ENCODE measurements at regions not wholly inside any gene's neighbourhood (a gene's known extent, or its start where the extent isn't known, plus 50 kb on each side); places are given as distances from the start of the nearest gene placed in this dataset.

DNA sequence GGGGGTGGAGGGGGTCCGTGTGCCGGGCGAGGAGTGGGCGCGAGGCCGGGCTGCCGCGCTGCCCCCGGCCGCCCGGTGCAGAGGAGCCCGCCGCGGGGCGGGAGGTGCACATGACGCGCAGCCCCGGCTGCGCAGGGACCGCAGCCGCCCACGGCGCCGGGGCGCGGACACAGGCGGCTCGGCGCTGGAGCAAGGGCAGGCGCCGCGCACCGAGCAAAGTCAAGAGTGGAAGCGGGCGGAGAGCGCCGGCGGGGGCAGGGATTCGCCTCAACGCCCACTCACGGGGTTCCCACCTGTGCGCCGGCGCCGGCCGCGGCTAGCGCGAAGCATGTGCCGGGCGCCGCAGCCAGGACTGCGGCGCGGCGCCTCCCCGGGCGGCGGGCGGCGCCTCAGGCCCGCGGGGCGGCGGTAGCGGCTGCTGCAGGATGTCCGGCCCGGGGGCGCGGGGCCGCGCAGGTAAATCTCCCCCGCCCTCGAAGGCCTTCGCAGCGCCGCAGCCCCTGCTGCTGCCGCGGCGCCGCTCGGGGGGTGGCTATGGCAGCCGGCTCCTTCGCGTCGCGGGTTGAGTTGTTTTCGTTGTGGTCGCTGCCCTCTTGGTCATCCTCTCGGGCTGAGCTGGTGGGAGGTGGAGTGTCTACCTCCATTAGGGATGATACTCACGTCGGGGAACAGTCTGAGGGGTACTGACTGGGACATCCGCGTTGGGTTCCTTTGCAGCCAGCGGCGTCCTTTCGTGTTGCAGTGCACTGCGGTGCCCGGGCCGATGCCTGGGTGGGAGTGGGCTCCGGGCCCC is 216.3 kb upstream of the DTNA start:
- Histone ChIP-seq H3K36me3 (no peaks in the 10 kb centered on the region), H3K4me3 (ENCODE audit: low read depth in 1 of 2, low read length in 1 of 2) (no peak overlapping the region), H3K27ac (no peak overlapping the region), H3K9me3 (no peaks in the 10 kb centered on the region), H3K27me3 (peaks cover 70% of the 10 kb centered on the region), H3K4me1 (ENCODE audit: control insufficient read depth in 1 of 2, insufficient read depth in 1 of 2, low read depth in 1 of 2, low read length in 1 of 2) (no peaks in the 10 kb centered on the region)
- TF ChIP-seq, protein P1, sequence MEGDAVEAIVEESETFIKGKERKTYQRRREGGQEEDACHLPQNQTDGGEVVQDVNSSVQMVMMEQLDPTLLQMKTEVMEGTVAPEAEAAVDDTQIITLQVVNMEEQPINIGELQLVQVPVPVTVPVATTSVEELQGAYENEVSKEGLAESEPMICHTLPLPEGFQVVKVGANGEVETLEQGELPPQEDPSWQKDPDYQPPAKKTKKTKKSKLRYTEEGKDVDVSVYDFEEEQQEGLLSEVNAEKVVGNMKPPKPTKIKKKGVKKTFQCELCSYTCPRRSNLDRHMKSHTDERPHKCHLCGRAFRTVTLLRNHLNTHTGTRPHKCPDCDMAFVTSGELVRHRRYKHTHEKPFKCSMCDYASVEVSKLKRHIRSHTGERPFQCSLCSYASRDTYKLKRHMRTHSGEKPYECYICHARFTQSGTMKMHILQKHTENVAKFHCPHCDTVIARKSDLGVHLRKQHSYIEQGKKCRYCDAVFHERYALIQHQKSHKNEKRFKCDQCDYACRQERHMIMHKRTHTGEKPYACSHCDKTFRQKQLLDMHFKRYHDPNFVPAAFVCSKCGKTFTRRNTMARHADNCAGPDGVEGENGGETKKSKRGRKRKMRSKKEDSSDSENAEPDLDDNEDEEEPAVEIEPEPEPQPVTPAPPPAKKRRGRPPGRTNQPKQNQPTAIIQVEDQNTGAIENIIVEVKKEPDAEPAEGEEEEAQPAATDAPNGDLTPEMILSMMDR (IDR thresholded peaks at IDR 0.05), result no peak

- peaks cover 70% of the 10 kb centered on the region for H3K27me3 ChIP-seq
- no peak overlapping the region for H3K27ac ChIP-seq
- H3K4me1 ChIP-seq (ENCODE audit: control insufficient read depth in 1 of 2, insufficient read depth in 1 of 2, low read depth in 1 of 2, low read length in 1 of 2), result no peaks in the 10 kb centered on the region
- no peaks in the 10 kb centered on the region for H3K9me3 ChIP-seq
- no peaks in the 10 kb centered on the region for H3K36me3 ChIP-seq
- no peak overlapping the region for H3K4me3 ChIP-seq (ENCODE audit: low read depth in 1 of 2, low read length in 1 of 2)
- TF ChIP-seq, protein P1 (IDR thresholded peaks at IDR 0.05), result no peak
Observed at GRCh38 chr18:34494359-34494696, 215.8 kb upstream of the DTNA start.

DNA sequence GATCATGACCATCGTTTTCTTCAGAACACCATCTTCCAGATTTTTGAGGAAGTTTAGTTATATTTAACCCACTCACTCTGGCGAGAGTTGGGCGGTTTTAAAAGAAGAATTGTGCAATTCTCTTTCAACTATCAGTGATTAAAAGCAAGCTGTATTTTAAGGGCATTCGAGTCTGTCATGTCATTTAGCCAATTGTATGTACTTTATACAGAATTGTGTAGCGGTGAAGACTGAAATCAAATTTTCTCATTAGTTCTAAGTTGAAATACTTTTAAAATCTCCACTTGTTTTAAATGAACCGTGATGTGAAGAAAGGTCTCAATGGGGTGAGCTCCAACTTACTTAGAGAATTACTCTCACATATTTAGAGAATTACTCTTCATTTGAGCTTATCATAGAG is 214.6 kb upstream of the DTNA start:
- H3K9me3 ChIP-seq, result no peaks in the 10 kb centered on the region
- no peaks in the 10 kb centered on the region for H3K36me3 ChIP-seq
- TF ChIP-seq, protein P1 (IDR thresholded peaks at IDR 0.05), result no peak
- no peak overlapping the region for H3K4me3 ChIP-seq (ENCODE audit: low read depth in 1 of 2, low read length in 1 of 2)
- peaks cover 65% of the 10 kb centered on the region for H3K27me3 ChIP-seq
- H3K4me1 ChIP-seq (ENCODE audit: control insufficient read depth in 1 of 2, insufficient read depth in 1 of 2, low read depth in 1 of 2, low read length in 1 of 2), result no peaks in the 10 kb centered on the region
- H3K27ac ChIP-seq, result no peak overlapping the region

GRCh38 chr18:34501553-34501952 is 208.5 kb upstream of the DTNA start:
- no peak overlapping the region for H3K4me3 ChIP-seq (ENCODE audit: low read depth in 1 of 2, low read length in 1 of 2)
- H3K4me1 ChIP-seq (ENCODE audit: control insufficient read depth in 1 of 2, insufficient read depth in 1 of 2, low read depth in 1 of 2, low read length in 1 of 2), result no peaks in the 10 kb centered on the region
- no peak overlapping the region for H3K27ac ChIP-seq
- no peaks in the 10 kb centered on the region for H3K36me3 ChIP-seq
- H3K9me3 ChIP-seq, result no peaks in the 10 kb centered on the region
- peaks cover 6% of the 10 kb centered on the region for H3K27me3 ChIP-seq
- TF ChIP-seq, protein P1 (IDR thresholded peaks at IDR 0.05), result no peak

DNA sequence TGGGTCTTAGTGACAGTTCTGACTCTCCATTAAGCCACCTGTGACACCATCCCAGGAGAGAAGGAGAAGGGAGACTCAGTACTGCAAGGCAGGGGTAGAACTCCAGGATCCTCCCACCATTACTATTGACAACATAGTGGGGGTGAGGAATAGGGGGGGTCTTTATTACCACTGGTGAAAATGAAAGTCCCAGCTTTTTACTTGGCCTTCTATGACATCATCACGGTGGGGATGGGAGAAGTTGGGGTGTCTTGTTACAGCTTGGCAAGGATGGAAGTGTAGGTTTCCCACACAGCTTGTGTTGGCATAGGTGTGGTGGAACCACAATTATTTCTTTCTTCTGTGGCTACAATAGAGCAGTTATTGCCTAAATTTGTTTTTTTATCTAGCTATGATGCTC is 203.9 kb upstream of the DTNA start:
- Histone ChIP-seq H3K4me1 (ENCODE audit: control insufficient read depth in 1 of 2, insufficient read depth in 1 of 2, low read depth in 1 of 2, low read length in 1 of 2) (no peaks in the 10 kb centered on the region), H3K36me3 (no peaks in the 10 kb centered on the region), H3K4me3 (ENCODE audit: low read depth in 1 of 2, low read length in 1 of 2) (no peak overlapping the region), H3K27ac (no peak overlapping the region), H3K9me3 (no peaks in the 10 kb centered on the region), H3K27me3 (no peaks in the 10 kb centered on the region)
- TF ChIP-seq, protein P1 (IDR thresholded peaks at IDR 0.05), result no peak

Measured in neutrophil (primary cell).